Left colon (tissue), 2 donors: ENCODE measurements at regions not wholly inside any gene's neighbourhood (a gene's known extent, or its start where the extent isn't known, plus 50 kb on each side); places are given as distances from the start of the nearest gene placed in this dataset.

ENCODE experiments used
- ATAC-seq: fragments of 200-7000 bp; cut with Tn5 transposase; one replicate; pipeline ENCODE4 v1.9.1; 2020; ENCODE audit warnings: mild to moderate bottlenecking, moderate library complexity
- DNase-seq, 2 donors: peaks; one replicate each; pipeline ENCODE4 v3.0.0-alpha.2; 2020
- intact Hi-C, 2 donors: fragments of 100-400 bp; cut with DNase I in 1 of 2; cut with micrococcal nuclease in 1 of 2; formaldehyde crosslinking; loops; one replicate each; pipeline versions ENCODE4 v1.11.2 to v1.14.0; 2022; cut with DNase I, micrococcal nuclease
- donor health status: DM: no; HTN: no; CAD: no.
- donor health status: DM: yes; HTN: yes; CAD: no.

- no peak for ATAC-seq
- intact Hi-C loops, result no loop called here
- no peak for DNase-seq
Observed at GRCh38 chr2:2805263-2805662, 474.2 kb upstream of the MYT1L start.

DNA sequence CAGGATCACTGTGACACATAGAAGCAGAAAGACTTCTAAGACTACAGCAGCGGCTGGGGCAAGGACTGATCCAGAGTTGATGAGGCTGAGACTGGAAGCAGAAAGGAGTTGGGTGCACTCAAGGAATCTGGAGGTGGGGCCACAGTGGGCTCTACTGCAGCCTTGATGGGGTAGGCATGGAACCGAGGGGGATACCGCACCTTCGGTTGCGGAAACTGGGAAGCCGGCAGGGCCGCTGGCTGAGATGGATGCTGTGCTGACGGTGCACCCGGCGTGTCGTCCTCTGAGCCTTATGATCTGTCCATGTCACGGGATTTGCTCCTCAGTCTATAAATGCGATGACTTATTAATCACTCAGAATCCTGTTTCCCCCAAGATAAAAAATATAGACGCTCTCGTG is 473.5 kb upstream of the MYT1L start:
- no peak for DNase-seq
- intact Hi-C loops, result no loop called here
- ATAC-seq, result no peak

- ATAC-seq, result no peak
- no peak for DNase-seq
- intact Hi-C loops, result no loop called here
Observed at GRCh38 chr2:2801458-2801857, 470.4 kb upstream of the MYT1L start.

DNA sequence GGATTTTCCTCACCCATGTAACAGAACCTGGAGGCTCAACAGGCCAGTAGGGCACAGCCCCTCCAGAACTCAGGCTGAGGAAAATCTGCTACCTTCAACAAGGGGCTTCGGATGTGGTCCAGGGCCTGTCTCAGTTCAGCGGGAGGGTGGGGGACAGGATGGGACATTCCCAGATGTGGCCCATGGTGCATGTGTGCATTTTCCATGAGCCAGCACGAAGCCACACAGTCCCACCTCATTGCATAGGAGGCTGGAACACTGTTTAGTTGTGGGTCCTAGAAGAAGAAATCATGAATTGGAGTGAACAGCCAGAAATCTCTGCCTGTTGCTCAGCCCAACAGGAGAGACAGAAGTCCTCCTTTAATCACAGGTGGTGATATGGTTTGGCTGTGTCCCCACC is 469.6 kb upstream of the MYT1L start:
- ATAC-seq (no peak), DNase-seq (no peak)
- intact Hi-C loops, result no loop called here

DNA sequence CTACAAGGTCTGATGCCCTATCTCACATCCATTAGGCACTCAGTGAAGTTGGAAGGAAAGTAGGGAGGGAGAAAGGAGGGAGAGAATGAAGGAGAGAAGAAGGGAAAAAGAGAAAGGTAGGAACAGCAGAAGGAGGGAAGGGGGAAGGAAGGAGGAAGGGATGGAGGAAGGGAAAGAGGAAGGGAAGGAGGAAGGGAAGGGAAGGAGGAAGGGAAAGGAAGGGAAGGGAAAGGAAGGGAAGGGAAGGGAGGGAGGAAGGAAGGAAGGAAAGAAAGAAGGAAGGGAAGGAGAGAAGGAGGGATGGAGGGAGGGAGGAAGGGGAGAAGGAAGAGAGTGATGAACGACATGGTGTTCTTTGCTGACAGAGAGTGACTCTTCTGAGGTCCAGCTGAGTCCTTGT is 468.9 kb upstream of the MYT1L start:
- no peak for DNase-seq
- intact Hi-C loops, result no loop called here

GRCh38 chr2:2799151-2799697 is 468.1 kb upstream of the MYT1L start:
- ATAC-seq, result no peak
- intact Hi-C loops, result no loop called here

More for the DNA sequence above, 468.9 kb upstream of the MYT1L start:
- ATAC-seq, result no peak

DNA sequence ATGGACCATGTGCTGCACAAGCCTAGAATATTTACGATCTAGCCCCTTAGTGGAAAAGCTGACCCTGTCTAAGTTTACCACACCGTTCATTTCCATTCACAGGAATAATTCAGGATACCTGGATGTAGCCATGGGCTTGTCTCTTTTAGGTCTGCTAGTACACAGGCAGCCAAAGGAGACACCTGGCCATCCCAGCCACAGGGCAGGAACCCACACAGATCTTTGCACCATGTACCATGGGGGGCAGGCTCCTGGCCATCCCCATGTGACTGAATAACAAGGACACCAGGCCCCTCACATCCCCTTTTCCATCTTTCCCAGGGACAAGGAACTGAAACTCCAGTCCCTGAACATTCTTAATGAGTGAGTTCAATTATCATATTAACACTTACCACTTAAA is 467.3 kb upstream of the MYT1L start:
- ATAC-seq (no peak), DNase-seq (no peak)

More at GRCh38 chr2:2799151-2799697, 468.1 kb upstream of the MYT1L start:
- no peak for DNase-seq

GRCh38 chr2:2797797-2798196 is 466.7 kb upstream of the MYT1L start:
- no peak for ATAC-seq
- no peak for DNase-seq
- intact Hi-C loops, result no loop called here

More for the DNA sequence above, 467.3 kb upstream of the MYT1L start:
- intact Hi-C loops, result no loop called here

GRCh38 chr2:2796207-2796606 is 465.1 kb upstream of the MYT1L start:
- no peak for ATAC-seq
- no peak for DNase-seq
- intact Hi-C loops, result no loop called here

DNA sequence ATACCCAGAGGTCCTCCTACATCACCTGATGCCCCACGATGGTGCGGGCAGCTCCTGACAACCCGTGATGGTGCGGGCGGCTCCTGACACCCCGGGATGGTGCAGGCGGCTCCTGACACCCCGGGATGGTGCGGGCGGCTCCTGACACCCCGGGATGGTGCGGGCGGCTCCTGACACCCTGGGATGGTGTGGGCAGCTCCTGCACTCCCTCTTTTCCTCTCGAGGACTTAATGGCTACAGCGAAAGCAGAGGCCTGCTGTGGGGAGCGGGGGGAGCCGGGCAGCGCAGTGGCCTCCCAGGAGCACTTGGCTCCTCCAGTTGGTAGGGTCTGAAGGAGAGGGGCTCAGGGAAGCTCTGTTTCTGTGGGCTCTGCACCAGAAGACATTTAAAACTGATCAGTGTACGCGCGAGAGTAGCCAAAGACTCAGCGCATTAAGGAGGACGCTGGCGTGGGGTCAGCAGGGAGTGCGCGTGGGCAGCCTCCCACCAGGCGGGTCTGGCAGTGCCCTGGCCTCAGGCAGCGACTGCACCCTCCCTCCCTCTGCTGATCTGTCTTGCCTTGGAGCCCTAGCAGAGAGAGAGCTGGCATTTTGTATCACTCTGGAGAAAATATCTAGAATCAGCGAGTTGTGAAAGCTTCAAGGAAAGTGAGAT is 464.5 kb upstream of the MYT1L start:
- DNase-seq (no peak), ATAC-seq (no peak)
- intact Hi-C loops, result no loop called here

DNA sequence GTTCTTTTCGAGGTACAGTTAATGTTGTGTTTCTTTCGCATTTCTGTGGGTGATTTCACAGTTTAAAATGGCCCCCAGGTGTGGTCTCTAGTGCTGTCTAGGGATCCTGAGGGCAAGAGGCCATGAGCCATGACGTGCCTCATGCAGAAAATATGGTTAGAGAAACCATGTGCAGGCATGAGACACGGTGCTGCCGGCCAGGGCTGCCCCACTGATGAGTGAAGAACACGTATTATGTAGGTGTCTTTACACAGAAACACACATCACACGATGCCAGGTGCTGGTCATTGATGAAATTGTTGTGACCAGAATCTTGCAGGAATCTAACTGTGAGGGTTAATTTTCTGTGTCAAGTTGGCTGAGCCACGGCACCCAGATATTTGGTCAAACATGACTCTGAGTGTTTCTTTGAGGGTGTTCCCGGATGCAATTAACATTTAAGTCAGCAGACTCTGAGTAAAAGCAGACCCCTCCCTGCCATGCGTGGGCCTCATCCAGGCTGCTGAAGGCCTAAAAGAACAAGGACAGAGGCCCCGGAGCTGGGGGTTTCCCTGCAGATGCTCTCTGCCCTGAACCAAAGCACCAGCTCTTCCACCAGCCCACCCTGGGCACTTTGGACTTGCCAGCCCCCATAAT is 463.0 kb upstream of the MYT1L start:
- ATAC-seq, result no peak
- no peak for DNase-seq
- intact Hi-C loops, result no loop called here

- DNase-seq (no peak), ATAC-seq (no peak)
- intact Hi-C loops, result no loop called here
Observed at GRCh38 chr2:2793514-2793913, 462.4 kb upstream of the MYT1L start.

GRCh38 chr2:2791606-2792005 is 460.5 kb upstream of the MYT1L start:
- ATAC-seq (no peak), DNase-seq (no peak)
- intact Hi-C loops, result no loop called here

GRCh38 chr2:2791031-2791430 is 460.0 kb upstream of the MYT1L start:
- intact Hi-C loops, result no loop called here
- ATAC-seq (no peak), DNase-seq (no peak)

GRCh38 chr2:2788076-2788475 is 457.0 kb upstream of the MYT1L start:
- intact Hi-C loops, result no loop called here
- ATAC-seq, result no peak
- DNase-seq, result no peak

GRCh38 chr2:2787301-2787907 is 456.3 kb upstream of the MYT1L start:
- intact Hi-C loops, result no loop called here
- DNase-seq, result no peak
- ATAC-seq, result no peak

DNA sequence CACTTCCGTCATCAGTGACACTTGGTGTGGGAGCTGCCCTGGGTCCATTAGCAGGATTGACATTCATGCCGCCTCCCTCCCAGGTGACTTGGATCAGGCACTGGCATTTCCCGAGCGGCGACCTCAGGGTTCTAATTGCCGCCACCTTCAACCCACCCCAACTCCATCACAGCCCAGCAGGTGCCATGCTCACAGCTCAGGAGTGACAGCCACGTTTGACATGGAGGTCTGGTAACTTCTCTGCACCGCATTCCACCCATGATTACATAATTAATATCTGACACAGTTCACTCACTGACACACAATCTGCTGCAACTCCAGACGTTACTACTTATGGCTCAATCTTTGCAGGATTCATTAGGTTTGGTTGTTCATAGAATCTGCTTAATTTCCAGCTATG is 450.9 kb upstream of the MYT1L start:
- intact Hi-C loops, result no loop called here
- DNase-seq, result no peak

DNA sequence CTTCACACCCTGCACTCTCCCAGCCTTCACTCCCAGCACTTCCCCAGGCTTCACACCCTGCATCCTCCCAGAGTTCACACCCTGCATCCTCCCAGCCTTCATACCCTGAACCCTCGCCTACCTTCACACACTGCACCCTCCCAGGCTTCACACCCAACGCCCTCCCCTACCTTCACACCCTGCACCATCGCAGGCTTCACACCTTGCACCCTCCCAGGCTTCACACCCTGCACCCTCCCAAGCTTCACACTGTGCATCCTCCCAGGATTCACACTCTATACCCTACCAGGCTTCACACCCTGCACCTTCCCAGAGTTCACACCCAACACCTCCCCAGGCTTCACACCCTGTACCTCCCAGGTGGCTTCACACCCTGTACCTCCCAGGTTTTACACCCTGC is 448.7 kb upstream of the MYT1L start:
- ATAC-seq (no peak), DNase-seq (no peak)
- intact Hi-C loops, result no loop called here

More for the DNA sequence above, 450.9 kb upstream of the MYT1L start:
- ATAC-seq, result no peak

- intact Hi-C loops, result no loop called here
- DNase-seq (no peak), ATAC-seq (no peak)
Observed at GRCh38 chr2:2777876-2778275, 446.8 kb upstream of the MYT1L start.

DNA sequence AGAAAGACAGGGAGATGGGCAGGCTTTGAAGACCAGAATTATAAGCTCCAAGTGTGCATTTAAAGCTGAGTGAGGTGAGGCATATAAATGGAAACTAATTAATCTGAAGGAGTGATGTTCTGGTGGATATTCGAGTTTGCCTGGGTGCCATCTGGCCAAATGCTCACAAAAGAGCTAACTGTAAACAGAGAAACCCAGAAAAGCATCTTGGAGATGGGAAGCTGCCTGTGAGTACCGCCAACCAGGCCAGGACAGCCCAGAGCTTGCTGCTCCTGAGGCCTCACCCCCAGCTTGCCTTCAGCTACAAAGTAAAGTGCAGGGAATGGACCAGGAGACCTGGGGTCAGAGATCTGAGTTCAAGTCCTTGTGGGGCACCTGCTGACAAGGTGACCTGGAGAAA is 446.1 kb upstream of the MYT1L start:
- no peak for ATAC-seq
- intact Hi-C loops, result no loop called here
- no peak for DNase-seq
